ES-I3 (cell line): ENCODE measurements at regions not wholly inside any gene's neighbourhood (a gene's known extent, or its start where the extent isn't known, plus 50 kb on each side); places are given as distances from the start of the nearest gene placed in this dataset.
"Not testable (repeated sequence)": the region's sequence is repeated elsewhere in the genome, so short reads cannot be mapped to it uniquely, and the experiment has no call there.

Experiments
- H3K36me3 ChIP-seq: 2 replicates; pipeline ENCODE4 v1.6.1; 2013; ENCODE audit warnings: mild to moderate bottlenecking, low read length, control low read depth, moderate library complexity; ENCODE audit not compliant: insufficient read depth
- H3K4me1 ChIP-seq: 2 replicates; pipeline ENCODE4 v1.6.1; 2013; ENCODE audit warnings: mild to moderate bottlenecking, control low read depth, low read length; ENCODE audit not compliant: insufficient read depth
- H3K9ac ChIP-seq: 2 replicates; pipeline ENCODE4 v1.6.1; 2013; ENCODE audit warnings: low read depth, mild to moderate bottlenecking, low read length, moderate library complexity
- H3K9me3 ChIP-seq: 2 replicates; pipeline ENCODE4 v1.6.1; 2013; ENCODE audit warnings: mild to moderate bottlenecking, low read length, moderate library complexity; ENCODE audit not compliant: control insufficient read depth, insufficient read depth

- H3K4me1 ChIP-seq = no peaks in the 10 kb centered on the region
Measured at GRCh38 chr1:101440485-101440884, 203.7 kb downstream of the S1PR1 start.

GRCh38 chr1:101444381-101444780 is 207.6 kb downstream of the S1PR1 start:
- H3K4me1 ChIP-seq = no peaks in the 10 kb centered on the region
- H3K9ac ChIP-seq = no peak overlapping the region
- no peaks in the 10 kb centered on the region for H3K9me3 ChIP-seq
- H3K36me3 ChIP-seq = no peaks in the 10 kb centered on the region

More at GRCh38 chr1:101440485-101440884, 203.7 kb downstream of the S1PR1 start:
- no peaks in the 10 kb centered on the region for H3K36me3 ChIP-seq
- H3K9ac ChIP-seq = no peak overlapping the region
- H3K9me3 ChIP-seq = no peaks in the 10 kb centered on the region

GRCh38 chr1:101444873-101445618 is 208.2 kb downstream of the S1PR1 start:
- Histone ChIP-seq H3K36me3 (no peaks in the 10 kb centered on the region), H3K9me3 (no peaks in the 10 kb centered on the region)

GRCh38 chr1:101448018-101448417 is 211.2 kb downstream of the S1PR1 start:
- H3K36me3 ChIP-seq = no peaks in the 10 kb centered on the region
- H3K9me3 ChIP-seq = no peaks in the 10 kb centered on the region

More at GRCh38 chr1:101444873-101445618, 208.2 kb downstream of the S1PR1 start:
- no peaks in the 10 kb centered on the region for H3K4me1 ChIP-seq
- no peak overlapping the region for H3K9ac ChIP-seq

GRCh38 chr1:101450691-101451090 is 213.9 kb downstream of the S1PR1 start:
- H3K9me3 ChIP-seq, H3K9ac ChIP-seq, H3K36me3 ChIP-seq, H3K4me1 ChIP-seq: not testable (repeated sequence)

More at GRCh38 chr1:101448018-101448417, 211.2 kb downstream of the S1PR1 start:
- no peaks in the 10 kb centered on the region for H3K4me1 ChIP-seq
- H3K9ac ChIP-seq = no peak overlapping the region

- H3K9ac ChIP-seq = no peak overlapping the region
- H3K4me1 ChIP-seq = no peaks in the 10 kb centered on the region
- no peaks in the 10 kb centered on the region for H3K9me3 ChIP-seq
- H3K36me3 ChIP-seq = no peaks in the 10 kb centered on the region
Measured at GRCh38 chr1:101451888-101452287, 215.1 kb downstream of the S1PR1 start.

GRCh38 chr1:101452825-101453224 is 216.0 kb downstream of the S1PR1 start:
- no peak overlapping the region for H3K9ac ChIP-seq
- H3K9me3 ChIP-seq = no peaks in the 10 kb centered on the region
- no peaks in the 10 kb centered on the region for H3K36me3 ChIP-seq
- no peaks in the 10 kb centered on the region for H3K4me1 ChIP-seq

- H3K9ac ChIP-seq = no peak overlapping the region
- H3K36me3 ChIP-seq = no peaks in the 10 kb centered on the region
- H3K4me1 ChIP-seq = no peaks in the 10 kb centered on the region
- no peaks in the 10 kb centered on the region for H3K9me3 ChIP-seq
Measured at GRCh38 chr1:101453844-101454243, 217.0 kb downstream of the S1PR1 start.

- no peaks in the 10 kb centered on the region for H3K4me1 ChIP-seq
- no peaks in the 10 kb centered on the region for H3K36me3 ChIP-seq
- H3K9ac ChIP-seq = no peak overlapping the region
- H3K9me3 ChIP-seq = no peaks in the 10 kb centered on the region
Measured at GRCh38 chr1:101455166-101455565, 218.3 kb downstream of the S1PR1 start.

- Histone ChIP-seq H3K36me3 (no peaks in the 10 kb centered on the region), H3K9ac (no peak overlapping the region), H3K9me3 (no peaks in the 10 kb centered on the region), H3K4me1 (no peaks in the 10 kb centered on the region)
Measured at GRCh38 chr1:101460739-101461138, 223.9 kb downstream of the S1PR1 start.

- H3K9ac ChIP-seq = no peak overlapping the region
- no peaks in the 10 kb centered on the region for H3K9me3 ChIP-seq
- H3K4me1 ChIP-seq = no peaks in the 10 kb centered on the region
- H3K36me3 ChIP-seq = no peaks in the 10 kb centered on the region
Measured at GRCh38 chr1:101463195-101463594, 226.4 kb downstream of the S1PR1 start.

- H3K9ac ChIP-seq = no peak overlapping the region
- H3K4me1 ChIP-seq = no peaks in the 10 kb centered on the region
- H3K9me3 ChIP-seq = no peaks in the 10 kb centered on the region
Measured at GRCh38 chr1:101465941-101466340, 229.1 kb downstream of the S1PR1 start.

GRCh38 chr1:101474039-101474665 is 237.3 kb downstream of the S1PR1 start:
- no peaks in the 10 kb centered on the region for H3K9me3 ChIP-seq
- H3K36me3 ChIP-seq = no peaks in the 10 kb centered on the region
- no peaks in the 10 kb centered on the region for H3K4me1 ChIP-seq
- H3K9ac ChIP-seq = no peak overlapping the region

More at GRCh38 chr1:101465941-101466340, 229.1 kb downstream of the S1PR1 start:
- H3K36me3 ChIP-seq = no peaks in the 10 kb centered on the region

GRCh38 chr1:101476541-101476940 is 239.7 kb downstream of the S1PR1 start:
- no peaks in the 10 kb centered on the region for H3K9me3 ChIP-seq
- no peak overlapping the region for H3K9ac ChIP-seq
- H3K36me3 ChIP-seq = no peaks in the 10 kb centered on the region
- H3K4me1 ChIP-seq = peaks cover 3% of the 10 kb centered on the region; the same call in 1 of the 2 replicates

- H3K4me1 ChIP-seq = peaks cover 3% of the 10 kb centered on the region; the same call in 1 of the 2 replicates
- no peaks in the 10 kb centered on the region for H3K9me3 ChIP-seq
- H3K36me3 ChIP-seq = no peaks in the 10 kb centered on the region
Measured at GRCh38 chr1:101479945-101480344, 243.1 kb downstream of the S1PR1 start.

More at GRCh38 chr1:101479945-101480344, 243.1 kb downstream of the S1PR1 start:
- no peak overlapping the region for H3K9ac ChIP-seq
